KMS-11 (cell line): ENCODE measurements at regions not wholly inside any gene's neighbourhood (a gene's known extent, or its start where the extent isn't known, plus 50 kb on each side); places are given as distances from the start of the nearest gene placed in this dataset.

Experiments
- H2AFZ ChIP-seq: fragments of 200-600 bp; sonication (generic); 2 replicates; pipeline ENCODE4 v1.6.1; 2016; ENCODE audit warnings: antibody characterized with exemption, mixed run types, low read depth
- H3K27ac ChIP-seq: fragments of 200-600 bp; sonication (generic); 2 replicates; pipeline ENCODE4 v1.6.1; 2016; ENCODE audit warnings: mild to moderate bottlenecking, mixed run types
- H3K27me3 ChIP-seq: fragments of 200-600 bp; sonication (generic); 2 replicates; pipeline ENCODE4 v1.6.1; 2017; ENCODE audit warnings: mild to moderate bottlenecking, low read depth, mixed run types, moderate library complexity; ENCODE audit not compliant: insufficient read depth
- H3K36me3 ChIP-seq: fragments of 200-600 bp; sonication (generic); 2 replicates; pipeline ENCODE4 v1.6.1; 2017; ENCODE audit warnings: mild to moderate bottlenecking, mixed run types; ENCODE audit not compliant: insufficient read depth
- H3K4me1 ChIP-seq: fragments of 200-600 bp; sonication (generic); 2 replicates; pipeline ENCODE4 v1.6.1; 2016; ENCODE audit warnings: mild to moderate bottlenecking, low read depth, mixed run types; ENCODE audit not compliant: poor library complexity, severe bottlenecking
- H3K4me2 ChIP-seq: fragments of 200-600 bp; sonication (generic); 2 replicates; pipeline ENCODE4 v1.7.0; 2016; ENCODE audit warnings: mild to moderate bottlenecking, mixed run types
- H3K4me3 ChIP-seq: fragments of 200-600 bp; sonication (generic); IDR thresholded peaks from 2 replicates; pipeline ENCODE4 v1.6.1; 2017; ENCODE audit warnings: low read depth, low read length, mixed read lengths; ENCODE audit not compliant: insufficient read depth
- H3K79me2 ChIP-seq: fragments of 200-600 bp; sonication (generic); 2 replicates; pipeline ENCODE4 v1.6.1; 2016; ENCODE audit warnings: low read depth, mixed run types; ENCODE audit not compliant: insufficient read depth
- H3K9ac ChIP-seq: fragments of 200-600 bp; sonication (generic); 2 replicates; pipeline ENCODE4 v1.6.1; 2016; ENCODE audit warnings: mild to moderate bottlenecking, mixed run types
- H4K20me1 ChIP-seq: fragments of 200-600 bp; sonication (generic); 2 replicates; pipeline ENCODE4 v1.6.1; 2016; ENCODE audit warnings: mild to moderate bottlenecking, mixed run types; ENCODE audit not compliant: insufficient read depth
- TF ChIP-seq, protein P1 (sequence below): fragments of 200-600 bp; sonication (generic); conservative IDR thresholded peaks from 2 replicates; pipeline ENCODE4 v1.6.1; 2017; ENCODE audit warnings: low read depth, mild to moderate bottlenecking, antibody characterized with exemption, low read length, moderate library complexity, mixed read lengths

DNA sequence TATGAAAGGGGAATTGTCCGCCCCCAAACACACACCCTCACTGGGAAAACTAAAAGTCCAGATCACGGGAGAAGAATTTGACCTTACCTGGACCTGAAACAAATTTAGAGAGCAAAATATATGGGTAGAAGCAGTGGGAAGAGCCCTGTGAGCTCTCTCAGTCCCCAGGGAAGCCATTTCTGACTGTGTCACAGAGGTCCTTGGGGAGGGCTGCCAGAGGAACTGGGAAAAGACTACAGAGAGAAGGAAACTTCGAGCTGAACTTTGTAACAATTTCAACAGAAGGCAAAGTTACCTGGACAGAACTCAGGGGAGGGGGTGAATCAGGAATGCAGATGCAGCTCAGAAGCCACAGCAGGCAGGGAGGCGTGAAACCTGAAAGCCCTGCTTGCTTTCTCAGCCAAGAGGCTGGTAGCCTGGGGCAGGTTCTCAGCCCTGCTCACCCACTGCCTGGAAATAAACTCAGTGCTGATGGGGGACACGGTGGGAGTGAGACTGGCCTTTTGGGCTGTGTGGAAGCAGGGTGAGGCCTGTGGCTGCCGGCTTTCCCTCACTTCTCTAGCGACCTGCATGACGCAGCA is 163.8 kb downstream of the TMEM200A start:
- no peak overlapping the region for H3K4me2 ChIP-seq
- H3K4me3 ChIP-seq = no peak overlapping the region
- no peaks in the 10 kb centered on the region for H4K20me1 ChIP-seq
- H3K79me2 ChIP-seq = no peaks in the 10 kb centered on the region
- H3K27me3 ChIP-seq = no peaks in the 10 kb centered on the region
- H2AFZ ChIP-seq = no peak overlapping the region
- TF ChIP-seq, protein P1, sequence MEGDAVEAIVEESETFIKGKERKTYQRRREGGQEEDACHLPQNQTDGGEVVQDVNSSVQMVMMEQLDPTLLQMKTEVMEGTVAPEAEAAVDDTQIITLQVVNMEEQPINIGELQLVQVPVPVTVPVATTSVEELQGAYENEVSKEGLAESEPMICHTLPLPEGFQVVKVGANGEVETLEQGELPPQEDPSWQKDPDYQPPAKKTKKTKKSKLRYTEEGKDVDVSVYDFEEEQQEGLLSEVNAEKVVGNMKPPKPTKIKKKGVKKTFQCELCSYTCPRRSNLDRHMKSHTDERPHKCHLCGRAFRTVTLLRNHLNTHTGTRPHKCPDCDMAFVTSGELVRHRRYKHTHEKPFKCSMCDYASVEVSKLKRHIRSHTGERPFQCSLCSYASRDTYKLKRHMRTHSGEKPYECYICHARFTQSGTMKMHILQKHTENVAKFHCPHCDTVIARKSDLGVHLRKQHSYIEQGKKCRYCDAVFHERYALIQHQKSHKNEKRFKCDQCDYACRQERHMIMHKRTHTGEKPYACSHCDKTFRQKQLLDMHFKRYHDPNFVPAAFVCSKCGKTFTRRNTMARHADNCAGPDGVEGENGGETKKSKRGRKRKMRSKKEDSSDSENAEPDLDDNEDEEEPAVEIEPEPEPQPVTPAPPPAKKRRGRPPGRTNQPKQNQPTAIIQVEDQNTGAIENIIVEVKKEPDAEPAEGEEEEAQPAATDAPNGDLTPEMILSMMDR = no peak
- no peak overlapping the region for H3K9ac ChIP-seq
- H3K27ac ChIP-seq = no peak overlapping the region
- H3K36me3 ChIP-seq = no peaks in the 10 kb centered on the region
- H3K4me1 ChIP-seq = peaks cover 11% of the 10 kb centered on the region

DNA sequence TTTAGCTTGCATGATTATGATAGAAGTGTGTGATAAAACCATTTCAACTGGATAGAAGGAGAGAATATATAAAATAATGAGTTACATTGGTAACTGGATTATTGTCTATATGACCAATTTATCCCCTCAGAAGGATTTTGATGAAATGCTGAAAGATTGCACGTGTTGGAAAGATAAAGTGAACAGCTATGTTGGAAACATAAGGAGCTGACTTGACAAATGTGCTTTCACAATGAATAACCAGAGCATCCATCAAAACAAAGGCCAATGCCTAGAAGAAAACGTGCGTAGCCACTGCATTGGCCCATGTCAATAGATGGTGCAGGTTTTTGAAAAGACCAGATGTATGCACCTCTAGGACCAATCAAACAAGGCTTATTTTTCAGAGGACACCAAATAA is 168.8 kb downstream of the TMEM200A start:
- Histone ChIP-seq H3K79me2 (no peaks in the 10 kb centered on the region), H3K4me2 (no peak overlapping the region), H4K20me1 (no peaks in the 10 kb centered on the region), H3K4me3 (no peak overlapping the region), H3K36me3 (no peaks in the 10 kb centered on the region), H3K9ac (no peak overlapping the region), H3K4me1 (no peaks in the 10 kb centered on the region), H3K27me3 (no peaks in the 10 kb centered on the region), H3K27ac (no peak overlapping the region), H2AFZ (no peak overlapping the region)
- TF ChIP-seq, protein P1 = no peak

GRCh38 chr6:130535242-130535641 is 169.4 kb downstream of the TMEM200A start:
- H3K79me2 ChIP-seq = no peaks in the 10 kb centered on the region
- no peak overlapping the region for H3K4me3 ChIP-seq
- H3K4me1 ChIP-seq = no peaks in the 10 kb centered on the region
- H3K36me3 ChIP-seq = no peaks in the 10 kb centered on the region
- no peak overlapping the region for H3K4me2 ChIP-seq
- TF ChIP-seq, protein P1 = no peak
- no peaks in the 10 kb centered on the region for H4K20me1 ChIP-seq
- no peak overlapping the region for H3K27ac ChIP-seq
- no peak overlapping the region for H3K9ac ChIP-seq
- H3K27me3 ChIP-seq = no peaks in the 10 kb centered on the region
- no peak overlapping the region for H2AFZ ChIP-seq

- no peak overlapping the region for H3K4me2 ChIP-seq
- no peaks in the 10 kb centered on the region for H3K79me2 ChIP-seq
These were observed 171.6 kb downstream of the TMEM200A start for GRCh38 chr6:130537447-130537846.

More at GRCh38 chr6:130537447-130537846, 171.6 kb downstream of the TMEM200A start:
- TF ChIP-seq, protein P1 = no peak
- H3K9ac ChIP-seq = no peak overlapping the region
- H3K27ac ChIP-seq = no peak overlapping the region
- no peaks in the 10 kb centered on the region for H3K36me3 ChIP-seq
- no peak overlapping the region for H2AFZ ChIP-seq
- no peaks in the 10 kb centered on the region for H3K27me3 ChIP-seq
- H3K4me3 ChIP-seq = no peak overlapping the region
- no peaks in the 10 kb centered on the region for H4K20me1 ChIP-seq
- no peaks in the 10 kb centered on the region for H3K4me1 ChIP-seq
